ENCODE measurements at regions not wholly inside any gene's neighbourhood (a gene's known extent, or its start where the extent isn't known, plus 50 kb on each side); places are given as distances from the start of the nearest gene placed in this dataset.

GRCh38 chr5:58359981-58360380 lies 99.9 kb downstream of the PLK2 start:
- TF ChIP-seq CTCF (IDR thresholded peaks at IDR 0.05): no peak
- TF ChIP-seq POLR2A (IDR thresholded peaks at IDR 0.05): no peak
- no peak for TF ChIP-seq POLR2AphosphoS5 (IDR thresholded peaks at IDR 0.05)
- no peak for TF ChIP-seq EP300 (IDR thresholded peaks at IDR 0.05)
